GM18909 (cell line): ENCODE measurements at regions not wholly inside any gene's neighbourhood (a gene's known extent, or its start where the extent isn't known, plus 50 kb on each side); places are given as distances from the start of the nearest gene placed in this dataset.

ENCODE experiments used
- ATAC-seq: cut with Tn5 transposase; IDR thresholded peaks from one replicate; pipeline ENCODE4 v1.9.1; 2021; ENCODE audit warnings: mild to moderate bottlenecking; ENCODE audit not compliant: unreplicated experiment, poor library complexity

- peak; percentile 91 for ATAC-seq
Observed at GRCh38 chr9:73219985-73220626, 68.4 kb downstream of the ANXA1 start.

DNA sequence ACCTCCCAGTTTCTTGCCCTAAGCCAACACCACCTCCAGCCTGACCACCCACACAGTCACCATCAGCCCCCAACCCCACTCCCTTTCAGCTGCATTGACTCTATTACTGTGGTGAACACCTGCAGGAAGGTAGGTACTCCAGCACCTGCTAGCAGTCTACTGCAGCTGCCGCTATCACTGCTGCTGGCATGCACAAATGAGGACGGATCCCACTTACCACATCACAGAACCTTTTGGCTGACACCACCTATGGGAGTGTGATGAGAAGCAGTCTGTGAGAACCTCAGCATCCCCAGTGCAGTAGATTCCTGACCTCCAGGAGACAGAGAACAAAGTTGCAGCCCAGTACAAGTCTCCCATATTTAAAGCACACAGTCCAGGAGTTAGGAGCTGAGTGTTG lies 71.9 kb downstream of the ANXA1 start:
- no peak for ATAC-seq

GRCh38 chr9:73229543-73229942 lies 77.9 kb downstream of the ANXA1 start:
- no peak for ATAC-seq

- no peak for ATAC-seq
Observed at GRCh38 chr9:73230251-73230650, 78.6 kb downstream of the ANXA1 start.

DNA sequence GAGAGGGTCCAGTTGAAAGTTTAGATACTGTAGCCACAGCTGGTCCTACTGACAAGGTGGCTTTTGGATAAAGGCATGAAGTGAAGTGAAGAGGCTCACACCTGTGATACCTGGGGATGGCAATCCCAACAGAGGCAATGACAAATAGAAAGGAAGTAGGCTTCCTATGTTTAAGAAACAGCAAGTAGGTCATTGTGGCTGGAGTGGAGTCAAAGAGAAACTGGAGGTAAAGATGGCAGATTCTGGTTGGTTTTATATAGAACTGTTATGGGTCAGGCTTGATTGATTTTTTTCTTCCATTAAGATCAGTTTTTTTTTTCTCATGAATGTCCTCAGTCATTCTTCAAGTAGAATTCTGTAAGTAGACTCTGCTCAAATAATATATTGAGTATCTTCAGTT lies 79.5 kb downstream of the ANXA1 start:
- ATAC-seq, result no peak

DNA sequence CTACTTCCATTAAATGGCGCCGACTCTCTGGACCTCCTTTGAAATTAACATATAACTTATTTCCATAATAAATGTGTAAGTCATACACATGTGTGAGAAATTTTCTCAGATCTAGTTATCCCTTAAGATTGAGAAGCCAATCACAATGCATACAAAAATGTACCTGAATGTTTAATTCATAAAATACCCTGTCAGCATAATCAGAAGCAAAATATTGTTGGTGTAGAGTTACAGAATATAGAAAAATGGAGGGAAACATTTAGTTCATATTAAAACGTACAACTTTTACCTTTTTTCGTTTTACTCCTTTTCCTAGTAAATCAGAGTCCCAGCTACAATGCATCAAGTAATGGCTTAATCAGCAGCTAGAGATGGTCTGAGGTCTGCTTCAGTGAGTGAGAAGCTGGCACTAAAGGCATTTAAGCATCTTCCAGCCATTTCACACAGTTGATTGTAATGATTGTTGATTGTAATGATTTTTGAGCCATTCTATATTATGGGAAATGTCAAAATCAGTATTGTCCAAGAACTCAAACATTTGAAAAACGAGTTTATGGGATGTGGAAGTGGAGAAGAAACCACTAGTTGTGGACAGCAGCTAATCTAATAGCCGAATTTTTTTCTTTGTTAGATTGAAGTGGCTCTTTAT lies 81.8 kb downstream of the ANXA1 start:
- ATAC-seq, result no peak

DNA sequence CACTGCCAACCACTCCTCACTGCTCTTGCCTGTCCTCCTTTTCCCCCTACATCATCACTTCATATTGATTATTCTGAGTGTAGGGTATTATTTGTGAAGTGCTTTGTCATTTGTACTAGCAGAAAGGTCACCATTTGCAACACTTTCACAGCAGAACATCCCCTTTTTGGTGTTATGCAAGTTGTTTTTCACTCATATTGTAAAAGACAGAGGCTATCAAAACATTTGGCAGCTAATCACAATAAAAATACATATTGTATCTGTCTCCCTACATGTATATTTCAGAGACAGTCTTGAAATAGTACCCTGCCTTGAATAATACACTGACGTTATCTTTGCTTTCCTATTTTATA lies 82.3 kb downstream of the ANXA1 start:
- ATAC-seq, result no peak

GRCh38 chr9:73237140-73237539 lies 85.5 kb downstream of the ANXA1 start:
- ATAC-seq, result no peak

- no peak for ATAC-seq
Observed at GRCh38 chr9:73239570-73240265, 88.1 kb downstream of the ANXA1 start.

- no peak for ATAC-seq
Observed at GRCh38 chr9:73243078-73243477, 91.4 kb downstream of the ANXA1 start.

DNA sequence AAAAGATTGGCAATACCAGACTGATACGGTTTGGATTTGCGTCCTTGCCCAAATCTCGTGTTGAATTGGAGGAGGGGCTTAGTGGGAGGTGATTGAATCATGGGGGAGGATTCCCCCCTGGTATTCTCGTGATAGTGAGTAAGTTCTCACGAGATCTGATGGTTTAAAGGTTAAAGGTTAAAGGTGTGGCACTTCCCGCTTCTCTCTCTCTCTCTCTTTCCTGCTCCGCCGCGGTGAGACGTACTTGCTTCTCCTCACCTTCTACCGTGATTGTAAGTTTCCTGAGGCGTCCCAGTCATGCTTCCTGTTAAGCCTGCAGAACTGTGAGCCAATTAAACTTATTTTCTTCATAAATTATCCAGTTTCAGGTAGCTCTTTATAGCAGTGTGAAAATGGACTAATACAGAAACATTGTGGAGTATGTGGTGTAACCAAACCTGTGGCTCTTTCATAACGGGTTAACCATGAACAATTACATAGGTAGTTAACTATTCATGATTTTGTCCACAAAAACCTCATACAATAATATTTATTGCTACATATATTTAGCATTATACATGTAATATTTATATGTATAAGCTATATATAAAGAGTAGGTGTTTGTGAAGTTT lies 107.5 kb downstream of the ANXA1 start:
- no peak for ATAC-seq

- ATAC-seq, result no peak
Observed at GRCh38 chr9:73260506-73260905, 108.8 kb downstream of the ANXA1 start.

DNA sequence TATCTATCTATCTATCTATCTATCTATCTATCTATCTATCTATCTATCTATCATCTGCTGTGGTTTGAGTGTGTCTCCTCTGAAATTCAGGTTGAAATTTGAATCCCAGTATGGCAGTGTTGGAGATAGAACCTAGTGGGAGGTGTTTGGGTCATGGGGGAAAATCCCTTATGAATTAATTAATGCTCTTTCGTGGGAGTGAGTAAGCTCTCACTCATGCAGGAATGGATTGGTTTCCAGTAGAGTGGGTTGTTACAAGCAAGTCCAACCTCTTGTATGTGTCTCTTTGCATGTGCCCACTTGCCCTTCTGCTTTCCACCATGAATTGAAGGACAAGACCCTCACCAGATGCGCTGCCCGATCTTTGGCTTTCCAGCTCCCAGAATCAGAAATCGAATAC lies 113.0 kb downstream of the ANXA1 start:
- ATAC-seq, result no peak

- ATAC-seq, result no peak
Observed at GRCh38 chr9:73265876-73266275, 114.2 kb downstream of the ANXA1 start.

GRCh38 chr9:73269430-73270101 lies 117.9 kb downstream of the ANXA1 start:
- no peak for ATAC-seq

GRCh38 chr9:73270967-73271721 lies 119.5 kb downstream of the ANXA1 start:
- ATAC-seq, result peak; percentile 83

DNA sequence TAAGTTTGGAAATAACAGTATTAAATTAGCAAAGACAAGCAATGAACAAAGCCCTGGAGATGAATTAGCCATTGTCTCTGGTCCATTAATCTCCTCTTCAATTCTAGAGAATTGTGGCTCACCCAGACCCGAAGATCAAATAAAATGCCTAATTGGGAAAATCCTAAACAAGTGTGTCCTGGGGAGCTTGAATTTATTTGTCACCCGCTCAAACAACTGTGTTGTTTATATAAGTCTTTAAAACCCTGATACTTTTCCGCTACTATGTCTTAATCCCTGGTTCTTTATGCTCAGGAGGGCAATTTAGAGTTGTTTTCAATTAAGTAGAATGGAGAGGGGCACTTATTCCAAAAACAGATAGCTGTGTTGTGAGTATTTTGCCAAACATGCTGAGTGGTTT lies 128.4 kb downstream of the ANXA1 start:
- ATAC-seq, result no peak

DNA sequence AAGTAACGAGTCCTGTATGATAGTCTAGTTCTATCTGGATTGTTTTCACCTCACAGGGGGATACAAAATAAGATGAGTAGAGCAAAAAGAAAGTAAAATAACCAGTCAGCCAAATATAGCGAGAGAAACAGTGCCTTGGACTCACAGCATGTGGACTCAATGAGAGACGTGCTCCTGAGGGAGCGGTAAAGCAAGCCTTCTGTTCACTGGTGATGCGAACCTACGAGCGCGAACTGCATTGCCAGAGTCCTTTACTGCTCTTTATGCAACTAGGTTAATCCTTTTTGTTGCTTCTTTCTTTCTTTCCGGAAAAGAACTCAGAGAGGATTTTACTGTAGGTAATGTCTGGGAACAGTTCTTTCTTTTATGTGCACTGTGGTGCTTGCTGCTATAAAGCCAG lies 132.7 kb downstream of the ANXA1 start:
- no peak for ATAC-seq

DNA sequence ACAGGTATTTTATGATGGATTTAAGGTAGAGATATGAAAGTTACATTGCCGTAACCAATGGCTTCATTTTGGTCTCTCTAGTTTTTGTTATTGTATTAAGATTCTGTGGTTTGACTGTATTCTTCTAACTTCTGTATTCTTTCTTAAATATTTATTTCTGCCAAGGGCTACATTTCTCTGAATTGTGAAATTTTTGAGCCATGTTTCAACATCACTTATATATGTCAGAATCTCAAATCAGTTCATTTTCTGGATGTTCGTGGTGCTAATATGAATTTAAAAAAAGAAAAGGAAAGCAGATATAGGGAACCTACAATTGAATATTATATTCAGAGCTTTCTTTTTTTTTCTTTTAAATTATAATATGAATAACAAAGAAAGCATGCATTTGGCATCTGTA lies 142.7 kb downstream of the ANXA1 start:
- ATAC-seq, result no peak

DNA sequence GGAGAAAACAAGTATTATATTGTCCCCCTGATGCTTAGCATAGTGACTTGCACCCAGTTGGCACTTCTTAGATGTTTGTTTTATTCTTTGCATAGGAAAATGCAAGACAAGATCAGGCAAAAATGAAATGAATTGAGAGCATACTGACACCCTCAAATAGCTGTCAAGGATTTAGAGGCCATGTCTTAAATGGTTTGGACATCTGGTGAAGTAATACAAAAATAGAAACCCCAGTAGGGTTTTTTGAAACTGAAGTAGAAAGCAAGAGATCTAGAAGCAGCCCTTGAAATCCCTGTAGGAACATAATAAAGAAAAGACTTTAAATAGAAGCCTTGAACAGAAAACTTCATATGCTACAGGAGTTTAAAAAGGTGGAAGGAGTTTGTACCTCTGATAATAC lies 174.3 kb downstream of the ANXA1 start:
- ATAC-seq, result no peak
